ENCODE measurements at regions not wholly inside any gene's neighbourhood (a gene's known extent, or its start where the extent isn't known, plus 50 kb on each side); places are given as distances from the start of the nearest gene placed in this dataset.

DNA sequence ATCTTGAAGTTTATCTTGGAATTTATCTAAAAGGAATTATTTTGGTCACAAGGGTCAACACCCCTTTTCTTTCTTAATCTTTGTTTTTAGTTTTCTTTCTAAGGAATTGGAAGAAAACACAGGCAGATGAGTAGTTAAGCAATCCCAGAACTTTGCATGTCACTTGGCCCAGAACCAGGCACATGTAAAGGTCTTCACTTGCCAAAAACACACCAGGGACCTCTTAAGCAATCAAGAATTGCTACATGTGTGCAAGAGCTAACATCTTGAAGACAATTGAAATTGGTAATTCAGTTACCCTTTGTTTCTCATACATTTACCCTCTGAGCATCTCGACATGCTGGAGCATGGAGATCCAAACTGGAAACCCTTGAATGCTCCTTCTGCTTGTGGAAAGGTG is 114.2 kb downstream of the ZC3H11B start:
- TF ChIP-seq, protein P1, sequence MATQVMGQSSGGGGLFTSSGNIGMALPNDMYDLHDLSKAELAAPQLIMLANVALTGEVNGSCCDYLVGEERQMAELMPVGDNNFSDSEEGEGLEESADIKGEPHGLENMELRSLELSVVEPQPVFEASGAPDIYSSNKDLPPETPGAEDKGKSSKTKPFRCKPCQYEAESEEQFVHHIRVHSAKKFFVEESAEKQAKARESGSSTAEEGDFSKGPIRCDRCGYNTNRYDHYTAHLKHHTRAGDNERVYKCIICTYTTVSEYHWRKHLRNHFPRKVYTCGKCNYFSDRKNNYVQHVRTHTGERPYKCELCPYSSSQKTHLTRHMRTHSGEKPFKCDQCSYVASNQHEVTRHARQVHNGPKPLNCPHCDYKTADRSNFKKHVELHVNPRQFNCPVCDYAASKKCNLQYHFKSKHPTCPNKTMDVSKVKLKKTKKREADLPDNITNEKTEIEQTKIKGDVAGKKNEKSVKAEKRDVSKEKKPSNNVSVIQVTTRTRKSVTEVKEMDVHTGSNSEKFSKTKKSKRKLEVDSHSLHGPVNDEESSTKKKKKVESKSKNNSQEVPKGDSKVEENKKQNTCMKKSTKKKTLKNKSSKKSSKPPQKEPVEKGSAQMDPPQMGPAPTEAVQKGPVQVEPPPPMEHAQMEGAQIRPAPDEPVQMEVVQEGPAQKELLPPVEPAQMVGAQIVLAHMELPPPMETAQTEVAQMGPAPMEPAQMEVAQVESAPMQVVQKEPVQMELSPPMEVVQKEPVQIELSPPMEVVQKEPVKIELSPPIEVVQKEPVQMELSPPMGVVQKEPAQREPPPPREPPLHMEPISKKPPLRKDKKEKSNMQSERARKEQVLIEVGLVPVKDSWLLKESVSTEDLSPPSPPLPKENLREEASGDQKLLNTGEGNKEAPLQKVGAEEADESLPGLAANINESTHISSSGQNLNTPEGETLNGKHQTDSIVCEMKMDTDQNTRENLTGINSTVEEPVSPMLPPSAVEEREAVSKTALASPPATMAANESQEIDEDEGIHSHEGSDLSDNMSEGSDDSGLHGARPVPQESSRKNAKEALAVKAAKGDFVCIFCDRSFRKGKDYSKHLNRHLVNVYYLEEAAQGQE (IDR thresholded peaks at IDR 0.05; ENCODE audit: low read depth) = no peak
- no peak for TF ChIP-seq NFIC (IDR thresholded peaks at IDR 0.05)
- TF ChIP-seq CREB1 (IDR thresholded peaks at IDR 0.05; ENCODE audit: low read depth) = no peak
- no peak for TF ChIP-seq ZBTB7A (IDR thresholded peaks at IDR 0.05; ENCODE audit: low read depth)
- no peak for TF ChIP-seq EGR1 (IDR thresholded peaks at IDR 0.05)
- TF ChIP-seq TEAD4 (IDR thresholded peaks at IDR 0.05) = no peak
- no peak for TF ChIP-seq YY1 (IDR thresholded peaks at IDR 0.05; ENCODE audit: low read depth)

DNA sequence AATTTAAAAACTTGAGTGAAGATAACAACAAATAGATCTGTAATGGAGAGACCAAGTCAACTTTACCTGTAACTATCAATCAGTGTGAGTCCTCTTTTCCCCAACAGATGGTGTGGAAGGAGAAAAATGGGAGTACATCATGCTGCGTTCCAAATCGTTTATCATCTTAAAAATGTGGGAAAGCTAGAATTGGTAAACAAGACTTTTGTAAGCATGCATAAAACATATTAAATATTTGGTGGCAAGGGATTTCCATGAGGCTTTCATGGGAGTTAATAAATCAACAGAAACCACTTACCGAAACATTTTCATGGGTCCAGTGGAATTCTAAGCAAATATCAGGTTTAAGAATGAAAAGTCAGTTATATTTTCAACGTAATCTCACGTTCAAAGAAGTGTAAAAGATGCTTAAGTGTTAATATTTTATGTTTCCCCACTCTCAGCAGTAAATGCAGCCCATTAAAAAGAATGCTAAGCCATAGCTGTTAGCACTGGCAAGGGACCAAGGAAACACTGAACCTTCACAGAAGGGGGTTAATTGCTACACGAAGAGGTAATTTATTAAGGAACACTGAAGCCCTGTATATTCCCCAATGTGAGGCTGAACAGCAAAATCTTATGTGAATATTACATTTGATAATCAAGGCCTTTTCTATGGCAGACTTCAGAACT is 117.0 kb downstream of the ZC3H11B start:
- TF ChIP-seq EP300 (IDR thresholded peaks at IDR 0.05; ENCODE audit: borderline replicate concordance) = no peak
- no peak for TF ChIP-seq TAF1 (IDR thresholded peaks at IDR 0.05; ENCODE audit: low read depth)
- TF ChIP-seq CREB1 (IDR thresholded peaks at IDR 0.05; ENCODE audit: low read depth) = no peak
- no peak for TF ChIP-seq ZBTB7A (IDR thresholded peaks at IDR 0.05; ENCODE audit: low read depth)
- TF ChIP-seq YY1 (IDR thresholded peaks at IDR 0.05; ENCODE audit: low read depth) = no peak
- TF ChIP-seq NFIC (IDR thresholded peaks at IDR 0.05) = no peak
- TF ChIP-seq, protein P2, sequence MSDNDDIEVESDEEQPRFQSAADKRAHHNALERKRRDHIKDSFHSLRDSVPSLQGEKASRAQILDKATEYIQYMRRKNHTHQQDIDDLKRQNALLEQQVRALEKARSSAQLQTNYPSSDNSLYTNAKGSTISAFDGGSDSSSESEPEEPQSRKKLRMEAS (IDR thresholded peaks at IDR 0.05) = no peak
- no peak for TF ChIP-seq TCF12 (IDR thresholded peaks at IDR 0.05; ENCODE audit: low read depth)
- TF ChIP-seq TEAD4 (IDR thresholded peaks at IDR 0.05) = no peak
- TF ChIP-seq RAD21 (IDR thresholded peaks at IDR 0.05; ENCODE audit: low read depth) = no peak
- no peak for TF ChIP-seq EGR1 (IDR thresholded peaks at IDR 0.05)
- no peak for TF ChIP-seq CEBPB (IDR thresholded peaks at IDR 0.05)

DNA sequence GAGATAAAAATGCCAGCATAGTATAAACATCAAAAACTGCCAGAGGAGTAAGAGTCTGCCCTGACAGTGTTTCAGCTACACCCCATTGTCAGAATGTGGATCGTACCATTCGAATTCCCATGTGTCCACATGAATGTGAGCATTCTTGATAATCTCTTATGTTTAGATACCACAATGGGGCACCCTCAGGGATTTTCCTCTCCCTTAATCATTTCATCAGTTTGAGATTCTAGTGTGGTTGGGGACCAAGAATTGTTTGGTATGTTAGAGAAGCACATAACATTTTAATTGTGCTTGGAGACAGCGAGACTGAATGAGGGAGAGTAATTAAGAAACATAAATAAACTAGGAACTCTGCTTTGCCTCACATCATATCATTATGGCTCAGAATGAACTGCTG is 120.2 kb downstream of the ZC3H11B start:
- TF ChIP-seq EGR1 (IDR thresholded peaks at IDR 0.05) = no peak
- no peak for TF ChIP-seq FOXM1 (IDR thresholded peaks at IDR 0.05; ENCODE audit: borderline replicate concordance, low read depth)
- no peak for TF ChIP-seq TEAD4 (IDR thresholded peaks at IDR 0.05)
- TF ChIP-seq, protein P3, sequence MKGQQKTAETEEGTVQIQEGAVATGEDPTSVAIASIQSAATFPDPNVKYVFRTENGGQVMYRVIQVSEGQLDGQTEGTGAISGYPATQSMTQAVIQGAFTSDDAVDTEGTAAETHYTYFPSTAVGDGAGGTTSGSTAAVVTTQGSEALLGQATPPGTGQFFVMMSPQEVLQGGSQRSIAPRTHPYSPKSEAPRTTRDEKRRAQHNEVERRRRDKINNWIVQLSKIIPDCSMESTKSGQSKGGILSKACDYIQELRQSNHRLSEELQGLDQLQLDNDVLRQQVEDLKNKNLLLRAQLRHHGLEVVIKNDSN (IDR thresholded peaks at IDR 0.05) = no peak
- no peak for TF ChIP-seq NFIC (IDR thresholded peaks at IDR 0.05)
- no peak for TF ChIP-seq CEBPB (IDR thresholded peaks at IDR 0.05)
- TF ChIP-seq, protein P1 (IDR thresholded peaks at IDR 0.05; ENCODE audit: low read depth) = no peak
- no peak for TF ChIP-seq TCF12 (IDR thresholded peaks at IDR 0.05; ENCODE audit: low read depth)
- TF ChIP-seq RAD21 (IDR thresholded peaks at IDR 0.05; ENCODE audit: low read depth) = no peak
- TF ChIP-seq YY1 (IDR thresholded peaks at IDR 0.05; ENCODE audit: low read depth) = no peak
- TF ChIP-seq CREB1 (IDR thresholded peaks at IDR 0.05; ENCODE audit: low read depth) = no peak
- no peak for TF ChIP-seq EP300 (IDR thresholded peaks at IDR 0.05; ENCODE audit: borderline replicate concordance)
- no peak for TF ChIP-seq ZBTB7A (IDR thresholded peaks at IDR 0.05; ENCODE audit: low read depth)
- TF ChIP-seq, protein P2 (IDR thresholded peaks at IDR 0.05) = no peak
- no peak for TF ChIP-seq TAF1 (IDR thresholded peaks at IDR 0.05; ENCODE audit: low read depth)

DNA sequence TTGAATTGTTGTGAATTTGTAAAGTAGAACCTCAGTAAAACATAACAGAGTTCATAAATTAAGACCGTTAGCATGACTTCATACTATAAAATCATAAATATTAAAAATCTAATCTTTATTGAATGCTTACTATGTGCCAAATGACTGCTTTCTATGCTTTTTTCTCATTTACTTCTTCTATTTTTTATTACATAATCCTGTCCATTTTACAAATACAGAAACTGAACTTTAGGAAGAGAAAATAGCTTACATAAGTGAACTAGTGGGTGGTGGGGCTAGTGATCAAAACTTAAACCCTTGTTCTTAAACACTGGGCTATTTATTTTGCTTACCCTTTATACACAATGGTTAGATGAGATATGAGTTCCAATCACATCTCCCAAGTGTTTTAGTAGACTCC is 122.3 kb downstream of the ZC3H11B start:
- no peak for TF ChIP-seq TEAD4 (IDR thresholded peaks at IDR 0.05)
- TF ChIP-seq EGR1 (IDR thresholded peaks at IDR 0.05) = no peak
- TF ChIP-seq, protein P2 (IDR thresholded peaks at IDR 0.05) = no peak
- TF ChIP-seq TCF12 (IDR thresholded peaks at IDR 0.05; ENCODE audit: low read depth) = no peak
- no peak for TF ChIP-seq YY1 (IDR thresholded peaks at IDR 0.05; ENCODE audit: low read depth)
- no peak for TF ChIP-seq TAF1 (IDR thresholded peaks at IDR 0.05; ENCODE audit: low read depth)
- TF ChIP-seq, protein P3 (IDR thresholded peaks at IDR 0.05) = no peak
- no peak for TF ChIP-seq FOXM1 (IDR thresholded peaks at IDR 0.05; ENCODE audit: borderline replicate concordance, low read depth)
- no peak for TF ChIP-seq NFIC (IDR thresholded peaks at IDR 0.05)
- TF ChIP-seq CEBPB (IDR thresholded peaks at IDR 0.05) = no peak
- TF ChIP-seq EP300 (IDR thresholded peaks at IDR 0.05; ENCODE audit: borderline replicate concordance) = no peak
- TF ChIP-seq RAD21 (IDR thresholded peaks at IDR 0.05; ENCODE audit: low read depth) = no peak
- TF ChIP-seq, protein P1 (IDR thresholded peaks at IDR 0.05; ENCODE audit: low read depth) = no peak
- TF ChIP-seq ZBTB7A (IDR thresholded peaks at IDR 0.05; ENCODE audit: low read depth) = no peak
- TF ChIP-seq CREB1 (IDR thresholded peaks at IDR 0.05; ENCODE audit: low read depth) = no peak
